GM12873 (cell line): ENCODE measurements at regions not wholly inside any gene's neighbourhood (a gene's known extent, or its start where the extent isn't known, plus 50 kb on each side); places are given as distances from the start of the nearest gene placed in this dataset.

Source experiments
- CTCF ChIP-seq: IDR thresholded peaks from 2 replicates; pipeline ENCODE4 v1.5.1; 2012; ENCODE audit warnings: low read depth, mild to moderate bottlenecking, moderate library complexity, low read length, control low read depth; ENCODE audit not compliant: insufficient read depth; ENCODE audit errors: missing control alignments

- TF ChIP-seq CTCF, result no peak
Measured at GRCh38 chr1:5727191-5727590, 265.0 kb downstream of the NPHP4 start.

GRCh38 chr1:5725855-5726585, 266.2 kb downstream of the NPHP4 start:
- no peak for TF ChIP-seq CTCF

- no peak for TF ChIP-seq CTCF
Measured at GRCh38 chr1:5725406-5725805, 266.8 kb downstream of the NPHP4 start.

GRCh38 chr1:5724847-5725246, 267.4 kb downstream of the NPHP4 start:
- no peak for TF ChIP-seq CTCF

- no peak for TF ChIP-seq CTCF
Measured at GRCh38 chr1:5722635-5723164, 269.5 kb downstream of the NPHP4 start.

- no peak for TF ChIP-seq CTCF
Measured at GRCh38 chr1:5721634-5722215, 270.5 kb downstream of the NPHP4 start.

GRCh38 chr1:5720936-5721335, 271.3 kb downstream of the NPHP4 start:
- no peak for TF ChIP-seq CTCF
